GM19324 (cell line): ENCODE measurements at regions not wholly inside any gene's neighbourhood (a gene's known extent, or its start where the extent isn't known, plus 50 kb on each side); places are given as distances from the start of the nearest gene placed in this dataset.

ENCODE experiments used
- ATAC-seq: cut with Tn5 transposase; IDR thresholded peaks from one replicate; pipeline ENCODE4 v1.9.1; 2021; ENCODE audit warnings: mild to moderate bottlenecking, moderate library complexity; ENCODE audit not compliant: unreplicated experiment, low FRiP score

DNA sequence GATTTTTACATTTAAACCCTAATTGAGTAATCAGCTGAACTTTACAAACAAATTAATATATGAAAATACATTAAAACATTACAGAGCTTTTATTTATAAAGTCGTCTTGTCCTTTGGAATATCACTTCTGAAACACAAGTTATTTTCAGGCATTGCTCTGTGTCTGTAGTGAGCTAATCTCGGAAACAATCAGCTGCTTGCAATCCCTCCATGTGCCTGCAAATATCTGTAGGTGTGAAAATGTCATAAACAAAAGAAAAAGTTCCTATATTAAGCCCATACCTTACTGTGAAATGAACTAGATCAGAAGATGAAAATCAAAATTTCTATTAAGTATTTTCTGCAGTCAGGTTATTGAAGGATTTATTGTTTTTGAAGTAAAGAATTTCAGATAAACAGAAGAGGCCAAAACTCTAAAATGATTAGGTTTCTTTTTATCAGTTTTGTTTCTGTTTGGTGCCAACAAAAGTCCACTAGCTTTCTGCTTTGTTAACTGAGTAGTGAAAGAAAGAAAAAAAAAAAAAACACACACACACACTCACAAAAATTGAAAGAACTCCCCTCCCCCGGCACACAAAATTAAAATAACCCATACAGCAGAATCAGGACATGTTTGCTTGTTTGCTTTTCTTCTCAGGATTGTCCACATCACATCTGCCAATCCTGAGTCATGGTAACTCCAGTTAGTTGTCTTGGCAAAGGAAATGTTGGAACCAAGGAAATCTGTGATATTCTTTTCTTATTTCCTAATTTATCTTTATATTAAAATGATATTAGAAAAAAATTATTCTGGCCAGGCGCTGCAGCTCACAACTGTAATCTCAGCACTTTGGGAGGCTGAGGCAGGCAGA is 627.0 kb upstream of the SLC39A10 start:
- ATAC-seq, result peak; percentile 43

DNA sequence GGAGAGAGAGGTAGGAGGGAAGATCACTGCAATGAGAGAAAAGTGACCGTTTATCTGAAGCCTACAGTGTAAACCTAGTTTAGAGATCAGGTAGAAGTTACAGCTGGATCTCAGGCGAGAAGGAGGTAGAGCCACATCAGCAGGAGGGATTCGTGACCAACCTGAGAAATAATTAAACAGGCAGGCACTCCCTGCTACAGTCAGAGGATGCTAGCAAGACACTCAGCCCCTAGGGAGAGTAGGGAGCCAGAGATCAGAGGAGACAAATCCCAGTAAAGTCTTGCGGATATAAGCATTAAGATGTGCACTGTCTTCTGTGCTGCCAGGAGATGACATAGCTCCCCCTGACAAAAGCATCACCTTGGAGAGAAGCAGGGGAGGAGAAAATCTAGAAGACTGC is 629.1 kb upstream of the SLC39A10 start:
- ATAC-seq, result no peak

DNA sequence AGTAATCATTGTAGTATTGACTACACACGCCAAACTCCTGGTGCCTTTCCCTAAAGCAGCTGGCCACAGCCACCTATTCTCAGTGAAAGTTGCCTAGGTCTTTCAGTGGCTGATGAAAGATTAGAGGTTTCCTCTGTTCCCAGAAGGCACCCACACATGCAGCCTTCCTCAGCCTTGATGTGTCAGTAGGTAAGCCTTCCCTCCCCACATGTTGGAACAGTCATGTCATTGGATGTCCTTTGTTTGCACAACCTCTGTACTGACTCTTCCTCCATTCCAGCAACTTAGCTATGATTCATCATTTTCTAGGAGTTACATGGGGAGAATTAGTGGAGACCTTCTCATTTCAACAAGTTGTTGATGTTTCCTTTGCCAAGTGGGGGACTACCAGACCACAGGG is 630.8 kb upstream of the SLC39A10 start:
- ATAC-seq, result no peak

DNA sequence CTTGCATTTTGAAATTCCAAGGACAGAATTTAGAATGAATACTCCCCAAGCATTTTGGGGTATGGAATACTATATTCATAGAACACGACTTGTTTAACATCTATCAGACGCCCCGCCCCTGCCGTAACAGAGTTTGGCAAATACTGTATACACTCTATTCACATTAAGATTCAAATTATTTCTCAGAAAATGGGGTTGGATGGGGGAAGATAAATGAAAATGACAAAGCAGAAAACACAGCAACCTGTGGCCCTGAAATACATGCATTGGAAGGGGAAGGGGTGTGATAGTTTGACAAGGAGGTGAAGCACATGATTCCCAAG is 634.6 kb upstream of the SLC39A10 start:
- ATAC-seq, result no peak

DNA sequence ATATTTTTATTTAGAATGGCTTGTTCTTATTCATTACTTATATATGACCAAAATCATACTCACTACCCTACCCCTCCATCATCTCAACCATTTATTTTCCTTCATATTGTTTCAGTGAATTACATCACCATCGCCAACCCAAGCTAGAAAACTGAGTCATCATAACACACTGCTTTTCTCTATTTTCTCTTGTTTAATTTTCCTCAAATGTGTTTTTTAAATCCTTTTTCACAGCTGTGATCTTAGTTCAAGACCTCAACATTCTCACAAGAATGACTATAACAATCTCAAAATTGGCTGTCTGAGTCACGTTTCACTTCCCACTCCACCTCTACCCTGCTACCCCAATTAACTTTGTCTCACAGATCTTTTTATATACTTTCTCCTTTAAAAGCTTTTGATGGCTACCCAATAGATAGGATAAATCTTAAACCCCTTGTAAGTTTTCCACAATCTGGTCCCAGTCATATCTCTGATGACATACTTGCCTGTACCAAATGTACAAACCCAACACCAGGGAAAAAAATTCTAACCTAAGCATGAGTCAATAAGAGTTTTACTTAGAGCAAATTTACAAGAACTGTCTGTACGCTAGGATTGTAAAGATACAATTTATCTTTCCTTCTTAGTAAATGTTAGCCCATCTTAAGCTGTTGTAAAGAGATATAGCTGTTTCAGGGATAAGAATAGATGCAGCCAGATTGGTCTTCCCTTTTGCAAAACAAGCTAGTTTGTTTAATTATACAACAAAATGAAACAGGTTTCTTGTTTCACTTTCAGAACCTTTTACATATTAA is 635.1 kb upstream of the SLC39A10 start:
- ATAC-seq, result peak; percentile 75

DNA sequence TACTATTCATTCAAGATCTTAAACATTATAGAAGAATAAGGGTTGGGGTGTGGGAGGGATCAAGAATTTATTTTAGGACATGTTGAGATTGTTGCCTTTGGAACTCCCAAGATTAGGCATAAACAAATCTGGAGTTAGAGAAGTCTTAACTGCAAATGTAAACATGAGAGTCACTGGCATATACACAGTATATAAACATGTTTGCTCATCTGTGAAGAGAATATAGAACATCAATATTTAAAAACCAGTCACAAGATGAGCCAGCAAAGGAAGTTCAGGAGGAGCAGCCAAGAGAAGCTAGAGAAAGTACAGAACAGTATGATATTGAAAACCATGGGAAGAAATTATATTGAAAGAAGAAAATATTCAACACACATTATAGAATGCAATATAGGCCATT is 638.6 kb upstream of the SLC39A10 start:
- no peak for ATAC-seq

DNA sequence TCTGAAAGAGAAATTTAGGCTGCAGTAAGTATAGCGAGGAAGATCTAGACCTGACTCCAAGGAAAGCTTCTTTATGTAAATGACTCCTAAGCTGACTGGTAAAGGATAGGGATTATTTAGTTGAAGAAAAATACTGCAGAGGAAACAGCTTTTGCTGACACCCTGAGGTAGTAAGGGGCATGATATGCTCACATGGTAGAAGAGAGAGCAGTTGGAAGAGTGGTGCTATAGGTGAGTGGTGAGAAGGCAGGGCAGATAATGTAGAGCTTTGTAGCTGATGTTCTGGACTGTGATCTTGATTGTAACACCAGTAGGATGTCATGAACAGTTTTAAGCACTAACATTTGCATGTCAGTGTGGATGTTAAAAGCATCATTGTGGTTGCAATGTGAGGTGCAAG is 639.1 kb upstream of the SLC39A10 start:
- no peak for ATAC-seq

DNA sequence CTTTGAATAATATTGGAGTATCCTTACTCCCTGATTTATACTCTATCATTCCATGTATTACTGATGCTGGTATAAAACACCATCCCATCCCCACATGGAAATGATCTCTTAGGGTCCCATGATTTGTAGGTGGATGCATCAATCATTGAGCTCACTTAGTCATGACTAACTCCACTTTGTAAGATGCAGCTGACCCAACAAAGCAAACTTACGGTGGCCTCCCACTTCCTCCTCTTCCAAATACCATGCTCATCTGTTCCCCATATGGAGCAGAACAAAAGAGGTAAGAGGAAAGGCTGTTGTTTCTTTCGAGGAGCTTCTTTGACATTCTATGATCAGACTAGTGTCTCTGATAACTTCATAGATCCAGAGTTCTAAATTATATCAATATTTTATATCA is 640.2 kb upstream of the SLC39A10 start:
- no peak for ATAC-seq

DNA sequence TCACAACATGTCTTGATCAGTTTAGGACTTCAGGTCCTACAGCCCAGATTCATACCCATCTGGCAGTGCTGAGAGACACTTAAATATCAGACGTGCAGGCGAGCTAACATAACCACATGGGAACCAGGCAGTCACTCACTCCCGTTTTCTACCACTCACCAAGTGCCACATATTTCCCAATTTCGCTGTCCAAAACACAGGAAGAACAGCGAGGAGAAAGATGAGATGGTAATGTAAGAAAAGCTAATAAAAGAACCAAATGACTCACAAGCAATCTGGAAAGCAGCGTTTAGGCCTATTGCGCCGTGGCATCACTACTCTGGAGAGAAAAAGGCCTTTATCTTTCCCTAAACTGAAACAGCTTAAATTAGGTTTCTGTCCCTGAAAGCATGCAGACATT is 647.8 kb upstream of the SLC39A10 start:
- ATAC-seq, result no peak

DNA sequence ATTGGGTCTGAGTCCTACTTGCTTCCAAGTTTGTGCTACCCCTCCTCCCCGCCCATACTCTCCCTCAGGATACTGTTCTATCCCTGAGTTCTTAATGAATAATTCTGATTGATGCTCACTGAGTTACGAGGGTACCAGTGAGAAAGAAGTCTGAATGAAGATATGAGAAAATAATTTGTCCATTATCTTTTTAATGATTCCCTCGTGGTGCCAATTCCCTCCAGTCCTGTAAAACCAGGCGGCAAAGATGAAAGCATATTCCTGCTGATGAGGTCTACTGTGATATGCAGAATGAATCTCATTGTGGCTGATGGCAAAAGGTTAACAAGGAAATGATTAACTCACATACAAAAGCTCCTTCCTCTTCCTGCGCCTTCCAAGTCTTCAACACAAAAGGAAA is 650.2 kb upstream of the SLC39A10 start:
- ATAC-seq, result no peak

DNA sequence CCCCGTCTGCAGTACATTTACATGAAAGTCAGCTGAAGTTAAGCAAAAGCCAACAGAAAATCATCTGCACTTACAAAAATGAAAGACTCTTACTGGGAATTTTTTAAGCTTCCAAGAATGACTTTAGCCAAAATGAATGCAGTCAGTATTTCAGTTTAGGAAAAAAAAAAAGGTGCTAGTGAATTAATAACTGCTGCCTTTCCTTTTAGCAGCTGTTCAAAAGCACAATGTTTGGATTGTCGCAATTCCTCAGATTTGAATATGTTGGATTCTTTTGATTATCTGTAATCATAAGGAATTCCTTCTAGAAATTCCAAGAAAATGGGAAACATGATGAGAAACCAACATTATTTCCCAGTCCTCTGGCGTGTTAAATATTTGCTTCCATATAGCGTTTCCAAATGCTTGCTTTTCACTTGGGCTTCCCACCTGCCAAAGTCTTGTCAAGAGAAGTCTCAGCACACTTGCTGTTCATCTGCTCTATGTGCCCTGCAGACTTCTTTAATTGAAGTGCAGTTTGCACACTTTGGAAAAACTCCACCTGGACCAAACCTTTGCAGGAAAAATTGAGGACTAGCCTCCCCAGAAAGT is 653.0 kb upstream of the SLC39A10 start:
- no peak for ATAC-seq

DNA sequence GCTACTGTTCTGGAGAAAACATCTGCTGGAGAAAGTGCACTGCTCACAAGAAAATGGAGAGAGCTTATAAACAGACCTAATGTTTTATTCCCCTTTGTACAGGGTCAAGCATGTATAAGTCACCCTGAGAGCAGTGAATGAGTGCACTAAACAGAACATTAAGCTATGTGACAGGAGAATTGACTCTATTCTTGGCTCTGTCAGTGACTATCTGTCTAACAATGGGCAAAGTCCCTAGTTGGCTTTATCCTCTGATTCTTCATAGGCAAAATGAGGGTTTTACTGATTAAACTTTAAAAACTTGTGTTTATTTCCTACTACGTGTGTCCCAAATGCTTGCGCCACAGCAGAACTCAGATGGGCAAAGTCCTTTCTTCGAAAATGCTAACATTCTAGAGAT is 655.1 kb upstream of the SLC39A10 start:
- no peak for ATAC-seq

DNA sequence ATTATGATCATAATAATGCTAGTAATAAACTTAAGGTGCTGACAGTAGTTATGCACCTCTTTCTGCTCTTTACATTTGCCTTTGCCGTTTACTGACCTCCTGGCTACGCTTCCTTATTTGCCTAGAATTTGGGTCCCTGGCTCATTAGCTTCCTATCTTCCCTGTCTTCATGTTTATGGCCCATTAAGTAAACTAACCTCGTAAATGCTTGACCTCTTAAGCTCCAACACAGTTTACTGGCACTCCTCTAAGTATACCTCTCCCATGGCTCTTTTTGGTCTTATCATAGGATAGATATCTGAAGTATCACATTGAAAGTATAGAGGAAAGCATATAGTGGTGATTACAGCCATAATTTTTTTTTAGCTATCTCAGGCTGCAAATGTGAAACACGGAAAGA is 657.3 kb upstream of the SLC39A10 start:
- no peak for ATAC-seq

DNA sequence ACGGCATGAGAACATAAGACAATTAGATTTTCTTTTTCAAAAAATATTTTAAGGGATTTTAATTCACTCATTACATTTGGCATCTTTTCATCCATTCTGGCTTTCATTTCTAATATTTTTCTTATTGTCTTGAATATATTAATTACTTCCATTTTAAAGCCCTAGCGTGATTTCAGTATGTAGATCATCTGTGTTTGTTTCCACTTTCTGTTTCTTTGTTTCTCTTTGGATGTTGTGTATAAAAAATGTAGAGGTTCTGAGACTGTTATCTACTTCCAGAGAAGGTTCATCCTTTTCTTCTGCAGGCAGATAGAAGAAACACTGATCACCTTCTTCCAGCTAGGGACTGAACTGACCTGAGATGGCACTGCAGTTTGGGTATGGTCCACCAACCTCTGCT is 664.4 kb upstream of the SLC39A10 start:
- ATAC-seq, result no peak

DNA sequence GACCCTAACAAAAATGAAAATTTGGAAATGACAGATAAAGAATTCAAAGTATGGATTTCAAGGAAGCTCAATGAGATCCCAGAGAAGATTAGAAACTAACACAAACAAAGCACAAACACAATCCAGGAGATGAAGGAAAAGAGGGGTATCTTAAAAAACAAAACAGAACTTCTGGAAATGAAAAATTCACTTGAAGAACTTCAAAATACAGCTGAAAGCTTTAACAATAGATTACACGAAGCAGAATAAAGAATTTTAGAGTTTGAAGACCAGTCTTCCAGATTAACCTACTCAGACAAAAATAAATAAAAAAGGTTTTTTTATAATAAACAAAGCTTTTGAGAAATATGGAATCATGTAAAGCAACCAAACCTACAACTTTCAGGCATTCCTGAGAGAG is 671.8 kb upstream of the SLC39A10 start:
- ATAC-seq, result no peak

DNA sequence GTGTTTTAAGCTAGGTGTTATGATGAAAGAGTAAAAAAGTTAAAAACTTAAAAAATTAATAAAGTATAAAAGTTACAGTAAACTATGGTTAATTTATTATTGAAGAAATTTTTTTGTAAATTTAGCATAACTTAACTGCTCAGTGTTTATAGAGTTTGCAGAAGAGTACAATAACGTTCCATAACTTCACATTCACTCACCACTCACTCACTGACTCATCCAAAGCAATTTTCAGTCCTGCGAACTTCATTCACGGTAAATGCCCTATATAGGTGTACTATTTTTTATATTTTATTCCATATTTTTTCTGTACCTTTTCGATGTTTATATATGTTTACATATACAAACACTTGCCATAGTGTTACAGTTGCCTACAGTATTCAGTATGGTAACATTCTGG is 694.8 kb upstream of the SLC39A10 start:
- ATAC-seq, result no peak

DNA sequence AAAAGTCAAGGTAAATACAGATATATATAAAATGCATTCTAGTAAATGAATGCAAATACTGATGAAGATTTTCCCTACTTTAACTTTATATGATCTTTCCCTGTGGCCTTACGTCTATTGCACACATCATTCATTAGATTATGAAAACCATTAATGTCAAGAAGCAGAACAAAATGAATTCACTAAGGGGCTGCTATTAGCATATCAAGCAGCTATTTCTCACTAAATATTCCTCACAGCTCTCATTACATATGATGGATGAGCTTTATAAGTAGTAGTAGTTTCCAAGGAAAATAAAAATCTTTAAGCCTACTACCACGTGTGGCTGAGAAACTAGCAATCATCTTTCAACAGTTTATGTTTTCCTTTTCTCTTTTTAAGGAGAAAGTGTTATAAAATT is 702.8 kb upstream of the SLC39A10 start:
- ATAC-seq, result no peak

DNA sequence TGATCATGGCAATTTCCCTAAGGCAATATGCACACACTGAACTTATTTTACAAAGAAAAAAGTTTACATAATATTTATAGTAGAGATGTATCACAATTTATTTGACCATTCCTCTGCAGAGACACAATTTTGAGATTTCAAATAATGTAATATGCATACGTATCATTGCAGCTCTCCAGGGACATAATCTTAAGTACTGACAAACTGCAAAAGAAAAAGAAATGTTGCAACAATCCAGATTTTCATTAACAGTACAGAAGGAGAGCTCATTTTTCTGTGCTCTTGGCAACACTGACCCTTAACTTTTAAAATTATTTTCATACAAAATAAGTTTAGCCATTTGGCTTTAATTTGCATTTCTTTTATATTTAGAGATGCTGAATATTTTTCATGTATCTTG is 710.2 kb upstream of the SLC39A10 start:
- no peak for ATAC-seq

DNA sequence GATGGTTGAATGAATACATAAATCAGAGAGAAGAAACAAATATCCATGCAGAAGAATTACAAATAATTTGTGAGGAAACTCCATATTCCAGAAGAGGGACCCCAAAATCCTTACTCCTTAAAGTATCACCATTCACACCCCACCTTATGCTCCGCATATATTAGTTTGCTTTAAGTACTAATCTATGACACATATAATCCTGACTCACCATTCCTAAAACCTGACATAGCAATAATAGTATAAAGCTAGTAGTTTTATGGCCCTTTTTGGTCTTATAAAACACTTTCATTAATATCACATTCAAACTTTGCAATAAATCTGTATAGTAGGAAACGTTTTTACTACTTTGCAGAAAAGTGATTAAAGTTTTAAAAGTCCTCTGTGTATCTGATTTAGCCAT is 719.0 kb upstream of the SLC39A10 start:
- ATAC-seq, result no peak

DNA sequence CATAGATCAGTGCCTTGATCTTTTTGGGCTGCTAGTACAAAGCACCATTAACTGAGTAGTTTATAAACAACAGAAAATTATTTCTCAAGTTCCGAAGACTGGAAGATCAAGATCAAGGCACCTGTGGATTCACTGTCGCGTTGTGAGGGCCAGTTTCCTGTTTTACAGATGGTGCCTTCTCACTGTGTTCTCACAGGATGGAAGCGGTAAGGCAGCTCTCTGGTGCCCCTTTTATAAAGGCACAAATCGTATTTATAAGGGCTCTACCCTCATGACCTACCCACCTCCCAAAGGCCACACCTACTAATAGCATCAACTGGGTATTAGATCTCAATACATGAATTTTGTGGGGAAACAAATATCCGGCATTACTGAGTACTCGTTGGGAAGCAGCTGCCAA is 729.5 kb upstream of the SLC39A10 start:
- ATAC-seq, result no peak

DNA sequence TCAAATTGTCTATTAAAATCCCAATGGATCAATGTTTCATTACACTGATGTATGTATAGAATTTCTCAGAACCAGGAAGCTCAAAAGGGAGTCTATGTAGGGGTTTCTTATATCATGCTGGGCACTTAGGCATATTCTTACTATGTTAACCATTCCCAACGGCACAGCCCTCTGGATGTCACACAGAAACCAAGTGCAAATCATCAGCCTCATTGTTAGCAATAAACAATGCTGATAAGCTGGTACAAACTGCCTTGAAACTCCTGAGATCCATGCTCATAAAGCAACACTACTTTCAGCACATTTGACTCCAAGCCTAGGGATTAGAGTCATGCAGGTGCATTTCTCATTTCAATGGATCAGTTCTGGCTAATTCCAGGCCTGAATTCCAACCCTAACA is 730.2 kb upstream of the SLC39A10 start:
- ATAC-seq, result no peak

DNA sequence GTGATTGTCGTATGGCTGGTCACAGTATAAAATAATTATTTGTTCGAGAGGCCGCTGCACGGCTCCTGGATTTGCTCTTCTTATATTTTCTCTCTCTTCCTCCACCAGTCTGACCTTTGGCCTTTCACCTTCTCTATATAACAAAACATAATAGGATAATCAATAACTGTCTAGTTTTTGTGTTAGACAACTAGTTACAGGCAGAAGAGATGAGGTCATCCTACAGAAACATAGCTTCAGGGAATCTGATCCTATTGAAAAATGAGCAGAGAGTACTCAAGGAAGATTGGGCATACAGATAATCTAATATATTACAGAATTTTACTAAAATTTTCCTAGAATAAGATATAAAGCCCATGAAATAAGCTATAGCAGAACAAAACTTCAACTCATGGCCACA is 731.3 kb upstream of the SLC39A10 start:
- no peak for ATAC-seq
